H1 (cell line): ENCODE measurements at regions not wholly inside any gene's neighbourhood (a gene's known extent, or its start where the extent isn't known, plus 50 kb on each side); places are given as distances from the start of the nearest gene placed in this dataset.

Source experiments
- ATF2 ChIP-seq: IDR thresholded peaks from 2 replicates; pipeline ENCODE4 v1.6.1; 2012; ENCODE audit warnings: low read length, inconsistent platforms

- TF ChIP-seq ATF2, result no peak
Measured at GRCh38 chr7:17408904-17409290, 110.4 kb downstream of the AHR start (continued).
